ENCODE measurements at regions not wholly inside any gene's neighbourhood (a gene's known extent, or its start where the extent isn't known, plus 50 kb on each side); places are given as distances from the start of the nearest gene placed in this dataset.

DNA sequence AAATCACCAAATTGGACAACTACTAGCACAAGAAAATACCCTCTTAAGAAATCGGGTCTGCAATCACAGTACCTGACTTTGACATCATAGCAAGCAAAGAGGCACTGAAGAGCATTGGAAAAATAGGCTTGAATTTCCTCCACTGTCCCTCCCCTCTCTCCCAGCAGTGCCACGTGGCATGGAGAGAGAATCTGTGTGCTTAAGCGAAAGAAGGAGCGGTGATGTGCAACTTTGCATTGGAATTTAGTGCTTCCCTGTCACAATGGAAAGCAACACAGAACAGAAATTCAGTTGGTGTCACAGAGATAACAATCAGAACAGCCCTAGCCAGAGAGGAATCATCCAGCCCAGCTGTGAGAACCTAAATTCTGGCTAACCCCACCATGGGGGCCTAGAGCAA lies 207.5 kb upstream of the SLITRK3 start:
- TF ChIP-seq NFRKB (IDR thresholded peaks at IDR 0.05) (no peak), FOXK2 (IDR thresholded peaks at IDR 0.05) (no peak), ELF4 (IDR thresholded peaks at IDR 0.05) (no peak), FOXM1 (IDR thresholded peaks at IDR 0.05; ENCODE audit: borderline replicate concordance) (no peak), LEF1 (IDR thresholded peaks at IDR 0.05; ENCODE audit: borderline replicate concordance) (no peak), TARDBP (IDR thresholded peaks at IDR 0.05) (no peak), SUZ12 (IDR thresholded peaks at IDR 0.05) (no peak), BHLHE40 (IDR thresholded peaks at IDR 0.05; ENCODE audit: borderline replicate concordance) (no peak)
- TF ChIP-seq, protein P1, sequence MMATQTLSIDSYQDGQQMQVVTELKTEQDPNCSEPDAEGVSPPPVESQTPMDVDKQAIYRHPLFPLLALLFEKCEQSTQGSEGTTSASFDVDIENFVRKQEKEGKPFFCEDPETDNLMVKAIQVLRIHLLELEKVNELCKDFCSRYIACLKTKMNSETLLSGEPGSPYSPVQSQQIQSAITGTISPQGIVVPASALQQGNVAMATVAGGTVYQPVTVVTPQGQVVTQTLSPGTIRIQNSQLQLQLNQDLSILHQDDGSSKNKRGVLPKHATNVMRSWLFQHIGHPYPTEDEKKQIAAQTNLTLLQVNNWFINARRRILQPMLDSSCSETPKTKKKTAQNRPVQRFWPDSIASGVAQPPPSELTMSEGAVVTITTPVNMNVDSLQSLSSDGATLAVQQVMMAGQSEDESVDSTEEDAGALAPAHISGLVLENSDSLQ (IDR thresholded peaks at IDR 0.05): no peak

Measured in HEK293T (cell line).